IPS-18c (cell line): ENCODE measurements at regions not wholly inside any gene's neighbourhood (a gene's known extent, or its start where the extent isn't known, plus 50 kb on each side); places are given as distances from the start of the nearest gene placed in this dataset.
"Not testable (repeated sequence)": the region's sequence is repeated elsewhere in the genome, so short reads cannot be mapped to it uniquely, and the experiment has no call there.

Source experiments
- H3K4me3 ChIP-seq: 2 replicates; pipeline ENCODE4 v1.7.0; 2013; ENCODE audit warnings: low read depth, mild to moderate bottlenecking, low read length, moderate library complexity; ENCODE audit not compliant: insufficient read depth
- H3K9me3 ChIP-seq: one replicate; pipeline ENCODE4 v1.6.1; 2013; ENCODE audit warnings: mild to moderate bottlenecking, low read length, moderate library complexity; ENCODE audit not compliant: control insufficient read depth, insufficient read depth

GRCh38 chr16:52182840-52183239 lies 364.1 kb downstream of the TOX3 start:
- Histone ChIP-seq H3K9me3 (no peaks in the 10 kb centered on the region), H3K4me3 (no peak overlapping the region)

- Histone ChIP-seq H3K9me3 (no peaks in the 10 kb centered on the region), H3K4me3 (no peak overlapping the region)
Observed at GRCh38 chr16:52174168-52174567, 372.8 kb downstream of the TOX3 start.

GRCh38 chr16:52171481-52171880 lies 375.5 kb downstream of the TOX3 start:
- Histone ChIP-seq H3K9me3 (no peaks in the 10 kb centered on the region), H3K4me3 (no peak overlapping the region)

- no peaks in the 10 kb centered on the region for H3K9me3 ChIP-seq
Observed at GRCh38 chr16:52167328-52167727, 379.6 kb downstream of the TOX3 start.

GRCh38 chr16:52165961-52166360 lies 381.0 kb downstream of the TOX3 start:
- H3K9me3 ChIP-seq: no peaks in the 10 kb centered on the region
- no peak overlapping the region for H3K4me3 ChIP-seq

More at GRCh38 chr16:52167328-52167727, 379.6 kb downstream of the TOX3 start:
- H3K4me3 ChIP-seq: no peak overlapping the region

- Histone ChIP-seq H3K4me3 (no peak overlapping the region), H3K9me3 (no peaks in the 10 kb centered on the region)
Observed at GRCh38 chr16:52149003-52149402, 397.9 kb downstream of the TOX3 start.

- Histone ChIP-seq H3K9me3 (no peaks in the 10 kb centered on the region), H3K4me3 (no peak overlapping the region)
Observed at GRCh38 chr16:52141871-52142270, 405.1 kb downstream of the TOX3 start.

GRCh38 chr16:52128361-52128760 lies 418.6 kb downstream of the TOX3 start:
- no peak overlapping the region for H3K4me3 ChIP-seq
- no peaks in the 10 kb centered on the region for H3K9me3 ChIP-seq

GRCh38 chr16:52123842-52124241 lies 423.1 kb downstream of the TOX3 start:
- Histone ChIP-seq H3K4me3 (no peak overlapping the region), H3K9me3 (no peaks in the 10 kb centered on the region)

GRCh38 chr16:52123061-52123839 lies 423.7 kb downstream of the TOX3 start:
- Histone ChIP-seq H3K4me3 (no peak overlapping the region), H3K9me3 (no peaks in the 10 kb centered on the region)

GRCh38 chr16:52117171-52117570 lies 429.8 kb downstream of the TOX3 start:
- no peaks in the 10 kb centered on the region for H3K9me3 ChIP-seq
- no peak overlapping the region for H3K4me3 ChIP-seq

- no peak overlapping the region for H3K4me3 ChIP-seq
Observed at GRCh38 chr16:52114379-52114778, 432.6 kb downstream of the TOX3 start.

GRCh38 chr16:52113533-52114183 lies 433.3 kb downstream of the TOX3 start:
- Histone ChIP-seq H3K4me3 (no peak overlapping the region), H3K9me3 (no peaks in the 10 kb centered on the region)

More at GRCh38 chr16:52114379-52114778, 432.6 kb downstream of the TOX3 start:
- H3K9me3 ChIP-seq: no peaks in the 10 kb centered on the region

GRCh38 chr16:52104993-52105392 lies 441.9 kb downstream of the TOX3 start:
- H3K4me3 ChIP-seq, H3K9me3 ChIP-seq: not testable (repeated sequence)

GRCh38 chr16:52103791-52104190 lies 443.2 kb downstream of the TOX3 start:
- Histone ChIP-seq H3K9me3 (no peaks in the 10 kb centered on the region), H3K4me3 (no peak overlapping the region)

- no peaks in the 10 kb centered on the region for H3K9me3 ChIP-seq
- H3K4me3 ChIP-seq: no peak overlapping the region
Observed at GRCh38 chr16:52101246-52101645, 445.7 kb downstream of the TOX3 start.

- H3K9me3 ChIP-seq: no peaks in the 10 kb centered on the region
- H3K4me3 ChIP-seq: no peak overlapping the region
Observed at GRCh38 chr16:52099382-52099781, 447.6 kb downstream of the TOX3 start.

GRCh38 chr16:52095471-52095870 lies 451.5 kb downstream of the TOX3 start:
- no peak overlapping the region for H3K4me3 ChIP-seq
- H3K9me3 ChIP-seq: no peaks in the 10 kb centered on the region
